CD4-positive, alpha-beta T cell (primary cell): ENCODE measurements at regions not wholly inside any gene's neighbourhood (a gene's known extent, or its start where the extent isn't known, plus 50 kb on each side); places are given as distances from the start of the nearest gene placed in this dataset.

Experiments used
- ATAC-seq: fragments of 200-7000 bp; cut with Tn5 transposase; one replicate; pipeline ENCODE4 v1.10.0; 2022; ENCODE audit warnings: mild to moderate bottlenecking; ENCODE audit not compliant: poor library complexity
- CTCF ChIA-PET: fragments of 350-600 bp; sonication (Branson Sonifier 250); formaldehyde crosslinking; loops from one replicate; lab custom pipeline; 2021; ENCODE audit warnings: antibody characterized with exemption, inconsistent platforms; lab: Charles Lee
- POLR2A ChIA-PET: fragments of 350-600 bp; sonication (Branson Sonifier 250); formaldehyde crosslinking; loops from one replicate; lab custom pipeline; 2021; ENCODE audit warnings: antibody characterized with exemption, inconsistent platforms; lab: Charles Lee
- DNase-seq, 14 experiments: peaks; one replicate each; pipeline ENCODE4 v3.0.0-alpha.2; 2013 to 2020; ENCODE audit warnings: mixed read lengths in 2 of 14
- H3K27ac ChIP-seq, 2 donors: one replicate each; pipeline versions ENCODE4 v1.5.1 to v1.7.0; 2013; ENCODE audit warnings: low read length in 2 of 2, low read depth in 1 of 2, mild to moderate bottlenecking in 1 of 2
- H3K27me3 ChIP-seq, 2 experiments: 1 replicate in 1 of 2; 2 replicates in 1 of 2; pipeline versions ENCODE4 v1.6.1 to v1.7.0; 2013; ENCODE audit warnings: low read length in 2 of 2, control low read depth in 1 of 2, mild to moderate bottlenecking in 1 of 2, moderate library complexity in 1 of 2; ENCODE audit not compliant: insufficient read depth in 2 of 2, control insufficient read depth in 1 of 2
- H3K36me3 ChIP-seq: one replicate; pipeline ENCODE4 v1.6.1; 2013; ENCODE audit warnings: low read length, control low read depth; ENCODE audit not compliant: insufficient read depth
- H3K4me1 ChIP-seq: one replicate; pipeline ENCODE4 v1.6.1; 2013; ENCODE audit warnings: low read length, control low read depth; ENCODE audit not compliant: insufficient read depth
- H3K4me3 ChIP-seq: one replicate; pipeline ENCODE4 v1.5.1; 2013; ENCODE audit warnings: mild to moderate bottlenecking, low read length, moderate library complexity
- H3K9me3 ChIP-seq, 2 experiments: 1 replicate in 1 of 2; 2 replicates in 1 of 2; pipeline versions ENCODE4 v1.6.1 to v1.7.0; 2013; ENCODE audit warnings: low read length in 2 of 2, mild to moderate bottlenecking in 2 of 2, control low read depth in 1 of 2, moderate library complexity in 1 of 2; ENCODE audit not compliant: control insufficient read depth in 1 of 2, insufficient read depth in 1 of 2
- H3K27ac Mint-ChIP-seq: one replicate; pipeline ENCODE4 v1.8.0; 2020; ENCODE audit warnings: mixed read lengths
- H3K27me3 Mint-ChIP-seq: one replicate; pipeline ENCODE4 v1.8.0; 2021; ENCODE audit warnings: mixed read lengths
- H3K36me3 Mint-ChIP-seq: one replicate; pipeline ENCODE4 v1.8.0; 2021; ENCODE audit warnings: low read depth, mixed read lengths
- H3K4me1 Mint-ChIP-seq: one replicate; pipeline ENCODE4 v1.8.0; 2021; ENCODE audit warnings: low read depth, mixed read lengths
- H3K4me3 Mint-ChIP-seq: one replicate; pipeline ENCODE4 v1.8.0; 2020; ENCODE audit warnings: mild to moderate bottlenecking, mixed read lengths
- H3K9me3 Mint-ChIP-seq: one replicate; pipeline ENCODE4 v1.8.0; 2020; ENCODE audit warnings: mixed read lengths
- intact Hi-C, 2 experiments: fragments of 100-400 bp; cut with DNase I in 1 of 2; cut with micrococcal nuclease in 1 of 2; formaldehyde crosslinking; loops; one replicate each; pipeline versions ENCODE4 v1.15.1 to v1.9.0; 2023 to 2025; cut with DNase I, micrococcal nuclease
- TF ChIP-seq, protein P1 (sequence below): fragments of 200-600 bp; IDR thresholded peaks from one replicate; pipeline ENCODE4 v1.8.0; 2022; ENCODE audit warnings: antibody characterized with exemption, mild to moderate bottlenecking

DNA sequence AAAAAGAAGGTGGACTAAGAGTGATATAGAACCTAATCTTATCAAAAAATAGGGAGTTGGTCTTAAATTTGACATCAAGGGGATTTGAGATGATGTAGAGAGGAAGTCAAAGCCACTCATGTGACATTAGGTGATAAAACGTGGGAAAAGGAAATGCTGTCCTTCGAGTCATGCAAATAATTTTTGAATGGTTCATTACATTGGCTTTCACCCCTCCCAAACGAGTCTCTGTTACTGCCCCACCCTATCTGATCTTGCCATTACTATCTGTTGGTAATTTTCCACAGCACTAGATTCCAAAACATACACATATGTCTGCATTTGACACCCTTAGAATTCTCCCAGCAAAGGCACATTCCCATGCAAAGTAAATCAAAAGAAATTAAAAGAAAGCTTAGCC lies 531.1 kb upstream of the ADAMTS5 start:
- Histone ChIP-seq H3K36me3 (no peaks in the 10 kb centered on the region), H3K4me3 (no peak overlapping the region), H3K27ac (no peak overlapping the region), H3K27me3 (no peaks in the 10 kb centered on the region), H3K4me1 (no peaks in the 10 kb centered on the region), H3K9me3 (no peaks in the 10 kb centered on the region)
- intact Hi-C loops, result no loop called here
- no peak for DNase-seq
- no peaks in the 10 kb centered on the region for H3K4me1 Mint-ChIP-seq
- no peak for ATAC-seq
- ChIA-PET CTCF (no interaction called here), POLR2A (no interaction called here)
- H3K4me3 Mint-ChIP-seq, result no peak overlapping the region
- H3K9me3 Mint-ChIP-seq, result no peaks in the 10 kb centered on the region
- no peaks in the 10 kb centered on the region for H3K36me3 Mint-ChIP-seq
- TF ChIP-seq, protein P1, sequence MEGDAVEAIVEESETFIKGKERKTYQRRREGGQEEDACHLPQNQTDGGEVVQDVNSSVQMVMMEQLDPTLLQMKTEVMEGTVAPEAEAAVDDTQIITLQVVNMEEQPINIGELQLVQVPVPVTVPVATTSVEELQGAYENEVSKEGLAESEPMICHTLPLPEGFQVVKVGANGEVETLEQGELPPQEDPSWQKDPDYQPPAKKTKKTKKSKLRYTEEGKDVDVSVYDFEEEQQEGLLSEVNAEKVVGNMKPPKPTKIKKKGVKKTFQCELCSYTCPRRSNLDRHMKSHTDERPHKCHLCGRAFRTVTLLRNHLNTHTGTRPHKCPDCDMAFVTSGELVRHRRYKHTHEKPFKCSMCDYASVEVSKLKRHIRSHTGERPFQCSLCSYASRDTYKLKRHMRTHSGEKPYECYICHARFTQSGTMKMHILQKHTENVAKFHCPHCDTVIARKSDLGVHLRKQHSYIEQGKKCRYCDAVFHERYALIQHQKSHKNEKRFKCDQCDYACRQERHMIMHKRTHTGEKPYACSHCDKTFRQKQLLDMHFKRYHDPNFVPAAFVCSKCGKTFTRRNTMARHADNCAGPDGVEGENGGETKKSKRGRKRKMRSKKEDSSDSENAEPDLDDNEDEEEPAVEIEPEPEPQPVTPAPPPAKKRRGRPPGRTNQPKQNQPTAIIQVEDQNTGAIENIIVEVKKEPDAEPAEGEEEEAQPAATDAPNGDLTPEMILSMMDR, result no peak
- no peak overlapping the region for H3K27ac Mint-ChIP-seq
- no peaks in the 10 kb centered on the region for H3K27me3 Mint-ChIP-seq

DNA sequence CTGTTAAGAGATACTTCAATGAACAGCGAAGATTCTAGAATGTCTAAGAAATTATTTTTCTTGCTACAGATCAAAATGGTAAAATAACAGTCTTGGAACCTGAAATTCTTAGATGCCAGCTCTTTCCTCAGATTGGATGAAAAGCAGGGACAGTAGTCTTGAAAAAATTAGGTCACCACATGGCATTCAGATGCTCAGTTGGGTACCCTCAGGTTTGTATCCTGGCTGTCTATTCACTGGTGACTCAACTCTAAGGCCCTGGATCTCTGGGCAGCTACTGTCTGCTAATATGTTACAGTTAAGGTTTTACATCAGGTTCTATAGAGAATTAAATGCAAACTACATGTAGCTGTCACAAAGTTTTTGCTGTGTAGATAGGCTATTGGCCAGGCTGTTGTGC lies 528.9 kb upstream of the ADAMTS5 start:
- no peak for ATAC-seq
- no peak overlapping the region for H3K27ac Mint-ChIP-seq
- no peak overlapping the region for H3K4me3 Mint-ChIP-seq
- DNase-seq, result no peak
- no peaks in the 10 kb centered on the region for H3K27me3 Mint-ChIP-seq
- POLR2A ChIA-PET, result no interaction called here
- no peaks in the 10 kb centered on the region for H3K36me3 ChIP-seq
- CTCF ChIA-PET, result no interaction called here
- no peaks in the 10 kb centered on the region for H3K9me3 ChIP-seq
- H3K4me3 ChIP-seq, result no peak overlapping the region
- no peak overlapping the region for H3K27ac ChIP-seq
- TF ChIP-seq, protein P1, result no peak
- intact Hi-C loops, result no loop called here
- peaks cover 3% of the 10 kb centered on the region for H3K9me3 Mint-ChIP-seq
- H3K4me1 ChIP-seq, result no peaks in the 10 kb centered on the region
- H3K27me3 ChIP-seq, result no peaks in the 10 kb centered on the region
- H3K36me3 Mint-ChIP-seq, result no peaks in the 10 kb centered on the region
- H3K4me1 Mint-ChIP-seq, result no peaks in the 10 kb centered on the region

DNA sequence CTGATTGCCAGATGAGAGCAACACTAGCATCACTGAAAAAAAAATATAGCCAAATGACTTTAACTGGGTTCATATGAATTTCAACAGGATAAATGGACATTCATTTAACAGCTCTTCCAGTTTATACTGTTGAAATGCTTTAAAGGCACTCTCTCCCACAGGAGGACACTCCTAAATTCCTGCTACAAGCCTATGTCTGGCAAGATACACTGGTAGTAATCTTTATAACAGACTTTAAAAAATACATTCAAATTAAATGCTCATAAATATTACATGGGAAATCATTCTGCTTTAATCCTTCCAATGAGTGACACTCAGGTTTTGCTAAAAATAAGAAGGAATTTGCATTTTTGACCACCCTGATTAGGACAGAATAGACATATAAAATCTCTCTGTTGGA lies 526.7 kb upstream of the ADAMTS5 start:
- H3K9me3 ChIP-seq, result no peaks in the 10 kb centered on the region
- Mint-ChIP-seq H3K36me3 (no peaks in the 10 kb centered on the region), H3K27me3 (no peaks in the 10 kb centered on the region), H3K9me3 (peaks cover 3% of the 10 kb centered on the region), H3K4me3 (no peak overlapping the region), H3K4me1 (no peaks in the 10 kb centered on the region), H3K27ac (no peak overlapping the region)
- ATAC-seq (no peak), DNase-seq (no peak)
- H3K4me1 ChIP-seq, result no peaks in the 10 kb centered on the region
- TF ChIP-seq, protein P1, result no peak
- ChIA-PET CTCF (no interaction called here), POLR2A (no interaction called here)
- intact Hi-C loops, result no loop called here
- H3K27ac ChIP-seq, result no peak overlapping the region
- no peaks in the 10 kb centered on the region for H3K36me3 ChIP-seq
- H3K4me3 ChIP-seq, result no peak overlapping the region
- H3K27me3 ChIP-seq, result no peaks in the 10 kb centered on the region
